ENCODE measurements at regions not wholly inside any gene's neighbourhood (a gene's known extent, or its start where the extent isn't known, plus 50 kb on each side); places are given as distances from the start of the nearest gene placed in this dataset.

DNA sequence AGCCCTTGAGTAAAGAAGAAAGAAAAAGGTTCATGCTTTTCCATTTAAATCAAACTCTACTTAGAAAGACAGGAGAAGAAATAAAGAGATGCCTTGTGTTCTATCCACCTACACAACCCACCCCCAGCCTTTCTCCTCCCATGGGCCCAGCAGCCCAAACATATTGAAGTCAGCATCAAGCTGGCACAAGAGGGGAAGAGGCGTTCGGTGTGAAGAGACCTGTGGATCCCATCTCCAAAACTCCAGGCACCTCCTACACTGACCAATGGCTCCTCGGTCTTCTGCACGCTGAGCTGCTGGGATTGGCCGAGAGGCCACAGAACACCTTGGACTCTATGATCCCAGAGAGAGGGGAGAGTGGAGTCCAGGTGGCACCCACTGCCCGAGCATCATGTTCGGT lies 66.0 kb upstream of the CELF2 start:
- Histone ChIP-seq H3K36me3 (no peaks in the 10 kb centered on the region), H3K27ac (no peak overlapping the region), H3K4me1 (ENCODE audit: low read depth) (no peaks in the 10 kb centered on the region), H3K27me3 (no peaks in the 10 kb centered on the region), H3K9me3 (ENCODE audit: low read depth) (no peaks in the 10 kb centered on the region), H3K4me3 (no peak overlapping the region)
- TF ChIP-seq, protein P1, sequence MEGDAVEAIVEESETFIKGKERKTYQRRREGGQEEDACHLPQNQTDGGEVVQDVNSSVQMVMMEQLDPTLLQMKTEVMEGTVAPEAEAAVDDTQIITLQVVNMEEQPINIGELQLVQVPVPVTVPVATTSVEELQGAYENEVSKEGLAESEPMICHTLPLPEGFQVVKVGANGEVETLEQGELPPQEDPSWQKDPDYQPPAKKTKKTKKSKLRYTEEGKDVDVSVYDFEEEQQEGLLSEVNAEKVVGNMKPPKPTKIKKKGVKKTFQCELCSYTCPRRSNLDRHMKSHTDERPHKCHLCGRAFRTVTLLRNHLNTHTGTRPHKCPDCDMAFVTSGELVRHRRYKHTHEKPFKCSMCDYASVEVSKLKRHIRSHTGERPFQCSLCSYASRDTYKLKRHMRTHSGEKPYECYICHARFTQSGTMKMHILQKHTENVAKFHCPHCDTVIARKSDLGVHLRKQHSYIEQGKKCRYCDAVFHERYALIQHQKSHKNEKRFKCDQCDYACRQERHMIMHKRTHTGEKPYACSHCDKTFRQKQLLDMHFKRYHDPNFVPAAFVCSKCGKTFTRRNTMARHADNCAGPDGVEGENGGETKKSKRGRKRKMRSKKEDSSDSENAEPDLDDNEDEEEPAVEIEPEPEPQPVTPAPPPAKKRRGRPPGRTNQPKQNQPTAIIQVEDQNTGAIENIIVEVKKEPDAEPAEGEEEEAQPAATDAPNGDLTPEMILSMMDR (IDR thresholded peaks at IDR 0.05; ENCODE audit: low read depth, low read length): no peak
- no peak for DNase-seq (ENCODE audit: low read depth in 1 of 2, low spot score in 1 of 2)

DNA sequence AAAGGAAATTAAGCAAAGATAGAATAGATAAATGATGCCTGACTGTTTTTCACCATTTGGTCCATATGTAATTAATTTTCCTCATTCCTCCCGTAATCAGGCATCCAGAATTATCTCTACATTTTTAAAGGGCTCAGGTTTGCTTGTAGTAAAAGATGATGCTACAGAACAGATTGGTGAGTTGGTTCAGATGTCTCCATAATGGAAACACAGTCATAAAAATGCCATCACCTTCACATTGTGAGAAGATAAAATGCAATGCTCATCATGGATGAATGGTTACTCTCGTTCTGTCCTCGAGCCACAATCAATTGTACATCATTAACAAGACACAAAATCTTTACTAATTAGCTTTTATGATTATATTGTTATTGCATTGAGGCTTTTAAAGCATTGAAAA lies 64.9 kb upstream of the CELF2 start:
- no peak overlapping the region for H3K27ac ChIP-seq
- H3K4me3 ChIP-seq: no peak overlapping the region
- DNase-seq (ENCODE audit: low read depth in 1 of 2, low spot score in 1 of 2): no peak
- no peaks in the 10 kb centered on the region for H3K4me1 ChIP-seq (ENCODE audit: low read depth)
- H3K9me3 ChIP-seq (ENCODE audit: low read depth): no peaks in the 10 kb centered on the region
- H3K36me3 ChIP-seq: no peaks in the 10 kb centered on the region
- TF ChIP-seq, protein P1 (IDR thresholded peaks at IDR 0.05; ENCODE audit: low read depth, low read length): no peak
- H3K27me3 ChIP-seq: no peaks in the 10 kb centered on the region

DNA sequence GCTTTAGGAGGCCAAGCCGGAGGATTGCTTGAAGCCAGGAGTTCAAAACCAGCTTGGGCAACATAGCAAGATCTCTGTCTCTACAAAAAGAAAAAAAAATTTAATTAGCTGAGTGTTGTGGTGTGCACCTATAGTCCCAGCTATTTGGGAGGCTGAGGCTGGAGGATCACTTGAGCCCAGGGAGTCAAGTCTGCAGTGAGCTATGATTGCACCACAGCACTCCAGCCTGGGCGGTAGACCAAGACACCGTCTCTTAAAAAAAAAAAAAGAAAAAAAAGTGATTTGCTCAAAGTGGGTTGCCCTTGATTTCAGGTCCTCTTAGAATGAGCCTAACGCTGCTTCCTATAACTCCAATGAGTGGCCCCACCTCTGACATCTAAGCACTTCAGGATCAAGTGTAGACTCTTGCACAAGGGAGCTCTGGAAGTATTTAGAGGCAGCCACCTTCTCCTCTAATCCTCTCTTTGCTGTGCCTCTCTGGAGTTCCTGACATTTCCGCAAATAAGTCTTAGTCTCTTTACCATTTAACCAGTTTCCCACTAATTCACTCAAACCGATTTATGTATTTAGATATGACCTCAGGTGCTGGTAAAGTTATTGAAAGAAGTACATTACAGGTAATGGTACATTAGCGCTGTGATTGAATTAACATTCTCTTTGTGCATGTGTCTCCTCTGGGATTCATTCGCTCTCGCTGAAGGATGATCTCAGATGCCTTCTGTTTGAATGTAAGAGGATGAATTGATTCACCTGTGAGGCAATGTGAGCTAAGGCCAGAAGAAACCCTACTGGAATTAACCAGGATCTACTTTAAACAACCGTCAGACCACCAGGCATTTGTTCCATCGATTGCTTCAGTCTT lies 60.8 kb upstream of the CELF2 start:
- no peak for DNase-seq (ENCODE audit: low read depth in 1 of 2, low spot score in 1 of 2)
- Histone ChIP-seq H3K27ac (no peak overlapping the region), H3K9me3 (ENCODE audit: low read depth) (no peaks in the 10 kb centered on the region), H3K4me1 (ENCODE audit: low read depth) (no peaks in the 10 kb centered on the region), H3K27me3 (no peaks in the 10 kb centered on the region), H3K36me3 (no peaks in the 10 kb centered on the region), H3K4me3 (no peak overlapping the region)
- TF ChIP-seq, protein P1 (IDR thresholded peaks at IDR 0.05; ENCODE audit: low read depth, low read length): no peak

DNA sequence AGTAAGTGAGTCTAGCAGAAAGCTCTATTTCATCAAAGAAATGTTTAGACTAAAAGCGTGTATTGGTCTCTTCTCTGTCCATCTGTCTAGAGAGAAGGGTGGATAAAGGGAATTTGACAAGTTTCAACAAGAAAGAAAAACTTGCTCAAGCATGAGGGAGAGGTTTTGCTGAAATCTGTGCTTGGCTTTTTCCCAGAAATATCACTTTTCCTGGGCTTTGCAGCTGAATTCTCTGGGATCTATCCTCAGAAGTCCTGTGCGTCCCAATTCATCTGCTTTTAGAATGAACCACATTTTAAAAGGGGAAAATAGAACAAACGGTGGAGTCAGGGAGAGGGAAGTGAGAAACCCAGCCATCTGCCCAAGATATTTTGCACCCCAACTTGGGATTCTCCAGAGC lies 59.6 kb upstream of the CELF2 start:
- no peak overlapping the region for H3K27ac ChIP-seq
- no peaks in the 10 kb centered on the region for H3K36me3 ChIP-seq
- H3K27me3 ChIP-seq: no peaks in the 10 kb centered on the region
- DNase-seq (ENCODE audit: low read depth in 1 of 2, low spot score in 1 of 2): no peak
- no peaks in the 10 kb centered on the region for H3K4me1 ChIP-seq (ENCODE audit: low read depth)
- H3K9me3 ChIP-seq (ENCODE audit: low read depth): no peaks in the 10 kb centered on the region
- TF ChIP-seq, protein P1 (IDR thresholded peaks at IDR 0.05; ENCODE audit: low read depth, low read length): no peak
- no peak overlapping the region for H3K4me3 ChIP-seq

DNA sequence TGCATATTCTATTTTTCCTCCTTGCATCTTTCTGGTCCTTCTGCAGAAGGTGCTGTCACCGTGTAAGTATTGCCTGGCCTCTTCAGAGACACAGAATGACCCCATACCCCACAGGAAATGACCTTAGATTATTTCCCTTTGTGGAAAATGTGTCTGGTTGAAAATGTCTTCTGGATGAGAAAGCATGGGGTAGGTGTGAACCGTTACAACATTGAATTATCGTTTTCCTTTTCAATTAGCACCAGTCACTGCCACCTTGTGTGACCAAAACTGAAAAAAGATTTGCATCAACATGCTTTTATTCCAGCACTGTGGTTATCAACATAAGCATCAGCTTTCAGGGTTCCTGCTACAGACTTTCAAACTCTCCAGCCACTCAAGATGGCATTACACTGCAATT lies 58.0 kb upstream of the CELF2 start:
- TF ChIP-seq, protein P1 (IDR thresholded peaks at IDR 0.05; ENCODE audit: low read depth, low read length): no peak
- H3K27me3 ChIP-seq: no peaks in the 10 kb centered on the region
- H3K4me3 ChIP-seq: no peak overlapping the region
- no peaks in the 10 kb centered on the region for H3K9me3 ChIP-seq (ENCODE audit: low read depth)
- H3K27ac ChIP-seq: no peak overlapping the region
- DNase-seq (ENCODE audit: low read depth in 1 of 2, low spot score in 1 of 2): no peak
- no peaks in the 10 kb centered on the region for H3K36me3 ChIP-seq
- H3K4me1 ChIP-seq (ENCODE audit: low read depth): no peaks in the 10 kb centered on the region
